ENCODE measurements at regions not wholly inside any gene's neighbourhood (a gene's known extent, or its start where the extent isn't known, plus 50 kb on each side); places are given as distances from the start of the nearest gene placed in this dataset.

GRCh38 chr22:47576908-47577307 is 814.5 kb downstream of the TBC1D22A start:
- Histone ChIP-seq H3K9me3 (ENCODE audit: low read depth) (no peaks in the 10 kb centered on the region), H3K27ac (no peak overlapping the region), H3K36me3 (no peaks in the 10 kb centered on the region), H3K4me3 (no peak overlapping the region), H3K27me3 (no peaks in the 10 kb centered on the region), H3K4me1 (ENCODE audit: low read depth) (no peaks in the 10 kb centered on the region)
- no peak for DNase-seq (ENCODE audit: low read depth in 1 of 2, low spot score in 1 of 2)
- no peak for TF ChIP-seq CTCF (IDR thresholded peaks at IDR 0.05; ENCODE audit: low read depth, low read length)

DNA sequence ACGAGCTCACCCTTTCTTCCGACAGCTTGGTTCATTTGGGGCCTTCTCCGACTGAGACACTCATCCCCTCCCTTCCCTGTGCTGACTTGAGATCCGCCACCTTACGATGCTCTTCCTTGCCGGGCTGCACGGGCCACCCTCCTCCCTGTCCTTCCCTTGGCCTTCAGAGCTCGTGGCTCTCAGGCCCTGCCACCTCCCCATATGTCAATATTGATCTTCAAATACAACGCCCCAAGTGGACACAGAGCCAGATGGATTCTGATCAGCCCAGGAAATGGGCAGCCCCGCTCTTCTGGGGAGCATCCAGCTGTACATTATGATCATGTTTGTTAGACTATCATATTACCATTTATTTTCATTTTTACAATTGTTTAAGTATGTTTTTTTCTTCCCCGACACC is 812.8 kb downstream of the TBC1D22A start:
- no peak overlapping the region for H3K4me3 ChIP-seq
- no peaks in the 10 kb centered on the region for H3K36me3 ChIP-seq
- no peak for DNase-seq (ENCODE audit: low read depth in 1 of 2, low spot score in 1 of 2)
- no peaks in the 10 kb centered on the region for H3K27me3 ChIP-seq
- H3K27ac ChIP-seq, result no peak overlapping the region
- no peaks in the 10 kb centered on the region for H3K9me3 ChIP-seq (ENCODE audit: low read depth)
- no peaks in the 10 kb centered on the region for H3K4me1 ChIP-seq (ENCODE audit: low read depth)
- TF ChIP-seq CTCF (IDR thresholded peaks at IDR 0.05; ENCODE audit: low read depth, low read length), result no peak

- no peak for DNase-seq (ENCODE audit: low read depth in 1 of 2, low spot score in 1 of 2)
- H3K27me3 ChIP-seq, result no peaks in the 10 kb centered on the region
- TF ChIP-seq CTCF (IDR thresholded peaks at IDR 0.05; ENCODE audit: low read depth, low read length), result no peak
- H3K4me3 ChIP-seq, result no peak overlapping the region
- H3K36me3 ChIP-seq, result no peaks in the 10 kb centered on the region
- no peak overlapping the region for H3K27ac ChIP-seq
- H3K9me3 ChIP-seq (ENCODE audit: low read depth), result no peaks in the 10 kb centered on the region
- H3K4me1 ChIP-seq (ENCODE audit: low read depth), result no peaks in the 10 kb centered on the region
Observed at GRCh38 chr22:47574556-47574955, 812.1 kb downstream of the TBC1D22A start.

DNA sequence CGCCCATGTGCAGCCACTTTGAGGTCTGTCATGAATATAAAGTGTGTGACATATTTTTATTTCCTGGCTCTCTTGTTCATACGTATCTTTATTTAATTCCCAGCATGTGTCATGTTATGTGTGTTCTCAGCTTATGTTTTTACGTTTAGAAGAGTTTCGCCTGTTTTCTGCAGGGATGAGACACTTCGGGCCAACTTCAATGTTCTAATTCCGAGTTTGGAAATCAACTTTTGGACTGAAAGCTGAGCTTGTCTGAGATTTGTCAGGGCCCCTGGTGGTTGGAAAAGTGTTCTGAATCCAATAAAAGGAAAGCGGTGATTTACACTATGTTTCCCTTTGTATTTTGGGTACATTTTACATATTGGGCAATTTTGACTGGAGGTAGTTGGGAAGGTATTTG is 810.7 kb downstream of the TBC1D22A start:
- TF ChIP-seq CTCF (IDR thresholded peaks at IDR 0.05; ENCODE audit: low read depth, low read length), result no peak
- no peaks in the 10 kb centered on the region for H3K9me3 ChIP-seq (ENCODE audit: low read depth)
- H3K4me3 ChIP-seq, result no peak overlapping the region

GRCh38 chr22:47572443-47572842 is 810.0 kb downstream of the TBC1D22A start:
- Histone ChIP-seq H3K4me3 (no peak overlapping the region), H3K27me3 (no peaks in the 10 kb centered on the region), H3K4me1 (ENCODE audit: low read depth) (no peaks in the 10 kb centered on the region), H3K9me3 (ENCODE audit: low read depth) (no peaks in the 10 kb centered on the region), H3K36me3 (no peaks in the 10 kb centered on the region), H3K27ac (no peak overlapping the region)
- TF ChIP-seq CTCF (IDR thresholded peaks at IDR 0.05; ENCODE audit: low read depth, low read length), result no peak
- no peak for DNase-seq (ENCODE audit: low read depth in 1 of 2, low spot score in 1 of 2)

More for the DNA sequence above, 810.7 kb downstream of the TBC1D22A start:
- Histone ChIP-seq H3K27ac (no peak overlapping the region), H3K4me1 (ENCODE audit: low read depth) (no peaks in the 10 kb centered on the region), H3K27me3 (no peaks in the 10 kb centered on the region), H3K36me3 (no peaks in the 10 kb centered on the region)
- DNase-seq (ENCODE audit: low read depth in 1 of 2, low spot score in 1 of 2), result no peak

DNA sequence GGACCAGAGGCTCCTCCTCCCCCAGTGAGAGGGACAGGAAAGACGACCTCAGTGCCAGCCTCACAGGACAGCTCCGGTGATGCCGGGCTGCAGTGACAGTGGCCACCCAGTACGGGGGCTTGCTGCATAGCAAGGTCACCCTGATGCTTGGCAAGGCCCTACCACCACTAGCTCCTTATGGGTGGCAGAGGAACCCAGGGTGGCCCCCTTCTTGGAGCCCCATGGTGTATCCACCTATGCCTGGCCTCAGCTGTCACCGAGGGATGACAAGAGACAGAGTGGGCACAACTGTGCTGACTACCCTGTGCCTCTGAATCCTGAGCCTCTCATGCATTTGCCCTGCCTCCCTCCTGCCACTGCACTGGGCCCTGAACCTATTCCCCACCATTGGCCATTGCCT is 809.2 kb downstream of the TBC1D22A start:
- TF ChIP-seq CTCF (IDR thresholded peaks at IDR 0.05; ENCODE audit: low read depth, low read length), result no peak
- DNase-seq (ENCODE audit: low read depth in 1 of 2, low spot score in 1 of 2), result no peak
- no peaks in the 10 kb centered on the region for H3K9me3 ChIP-seq (ENCODE audit: low read depth)

More for the DNA sequence above, 809.2 kb downstream of the TBC1D22A start:
- Histone ChIP-seq H3K4me3 (no peak overlapping the region), H3K27me3 (no peaks in the 10 kb centered on the region), H3K27ac (no peak overlapping the region), H3K36me3 (no peaks in the 10 kb centered on the region), H3K4me1 (ENCODE audit: low read depth) (no peaks in the 10 kb centered on the region)
